Panc1 (cell line): ENCODE measurements at regions not wholly inside any gene's neighbourhood (a gene's known extent, or its start where the extent isn't known, plus 50 kb on each side); places are given as distances from the start of the nearest gene placed in this dataset.

Experiments
- ATAC-seq: fragments of 200-7000 bp; cut with Tn5 transposase; 2 replicates; pipeline ENCODE4 v1.9.1; 2020; ENCODE audit warnings: mild to moderate bottlenecking, moderate library complexity
- BruUV-seq: library from RNA; stranded (reverse); fragments of 400-500 nt; replicated peaks from 2 replicates; lab custom pipeline; 2021; lab: Mats Ljungman, UMichigan
- CTCF ChIA-PET: fragments of 300-600 bp; sonication (Branson Sonifier 250); formaldehyde crosslinking; loops from one replicate; lab custom pipeline; 2022; ENCODE audit warnings: antibody characterized with exemption; lab: Charles Lee
- POLR2A ChIA-PET: fragments of 300-600 bp; sonication (Branson Sonifier 250); formaldehyde crosslinking; loops from one replicate; lab custom pipeline; 2022; ENCODE audit warnings: antibody characterized with exemption; lab: Charles Lee
- DNase-seq: peaks from one replicate; pipeline ENCODE4 v3.0.0-alpha.2; 2010; ENCODE audit warnings: low read depth, low spot score
- H3K27ac ChIP-seq: 2 replicates; pipeline ENCODE4 v1.5.1; 2011; ENCODE audit warnings: mild to moderate bottlenecking, low read length, inconsistent platforms
- H3K27me3 ChIP-seq: fragments of 200-500 bp; sonication (Bioruptor generic); 2 replicates; pipeline ENCODE4 v1.6.0; 2014; ENCODE audit warnings: low read length, inconsistent platforms; ENCODE audit not compliant: control insufficient read depth, insufficient read depth
- H3K36me3 ChIP-seq: fragments of 200-500 bp; sonication (Bioruptor generic); 2 replicates; pipeline ENCODE4 v1.5.1; 2014; ENCODE audit warnings: inconsistent platforms, mild to moderate bottlenecking, low read length, moderate library complexity; ENCODE audit not compliant: control insufficient read depth, insufficient read depth
- H3K4me1 ChIP-seq: 2 replicates; pipeline ENCODE4 v1.5.1; 2011; ENCODE audit warnings: inconsistent platforms, mild to moderate bottlenecking, low read length, moderate library complexity; ENCODE audit not compliant: control insufficient read depth, insufficient read depth
- H3K4me3 ChIP-seq, 2 experiments: 2 replicates each; pipeline ENCODE4 v1.5.1; 2011 to 2012; ENCODE audit warnings: low read depth in 2 of 2, low read length in 2 of 2, mild to moderate bottlenecking in 2 of 2, inconsistent platforms in 1 of 2, moderate library complexity in 1 of 2
- H3K9me3 ChIP-seq: fragments of 200-500 bp; sonication (Bioruptor generic); 2 replicates; pipeline ENCODE4 v1.5.1; 2014; ENCODE audit warnings: low read depth, mild to moderate bottlenecking, inconsistent platforms, low read length, moderate library complexity; ENCODE audit not compliant: control insufficient read depth, insufficient read depth
- POLR2AphosphoS5 ChIP-seq: IDR thresholded peaks from 2 replicates; pipeline ENCODE4 v1.6.1; 2012; ENCODE audit warnings: mild to moderate bottlenecking, low read depth, low read length, moderate library complexity
- SIN3A ChIP-seq: IDR thresholded peaks from 2 replicates; pipeline ENCODE4 v1.6.1; 2012; ENCODE audit warnings: low read depth, mild to moderate bottlenecking, low read length, moderate library complexity, borderline replicate concordance; ENCODE audit not compliant: insufficient read depth
- TCF7L2 ChIP-seq: IDR thresholded peaks from 2 replicates; pipeline ENCODE4 v1.6.1; 2011; ENCODE audit warnings: mild to moderate bottlenecking, low read depth, low read length, inconsistent platforms
- in situ Hi-C: cut with HindIII; loops from 2 replicates; pipeline ENCODE4 v1.10.0; 2016; ENCODE audit warnings: low sequenced_read_pairs, low pct_unique_long_range_greater_than_20kb
- intact Hi-C: fragments of 100-400 bp; cut with micrococcal nuclease; formaldehyde crosslinking; loops from one replicate; pipeline ENCODE4 v1.10.0; 2022; ENCODE audit not compliant: unreplicated experiment
- TF ChIP-seq, protein P1 (sequence below), 2 experiments: IDR thresholded peaks; 2 replicates each; pipeline ENCODE4 v1.6.1; 2011 to 2012; ENCODE audit warnings: low read depth in 2 of 2, control low read depth in 1 of 2, low read length in 1 of 2, mild to moderate bottlenecking in 1 of 2, moderate library complexity in 1 of 2; ENCODE audit not compliant: insufficient read depth in 1 of 2
- TF ChIP-seq, protein P2 (sequence below): fragments of 450-650 bp; IDR thresholded peaks from 2 replicates; pipeline ENCODE4 v1.5.1; 2017; ENCODE audit warnings: mild to moderate bottlenecking

DNA sequence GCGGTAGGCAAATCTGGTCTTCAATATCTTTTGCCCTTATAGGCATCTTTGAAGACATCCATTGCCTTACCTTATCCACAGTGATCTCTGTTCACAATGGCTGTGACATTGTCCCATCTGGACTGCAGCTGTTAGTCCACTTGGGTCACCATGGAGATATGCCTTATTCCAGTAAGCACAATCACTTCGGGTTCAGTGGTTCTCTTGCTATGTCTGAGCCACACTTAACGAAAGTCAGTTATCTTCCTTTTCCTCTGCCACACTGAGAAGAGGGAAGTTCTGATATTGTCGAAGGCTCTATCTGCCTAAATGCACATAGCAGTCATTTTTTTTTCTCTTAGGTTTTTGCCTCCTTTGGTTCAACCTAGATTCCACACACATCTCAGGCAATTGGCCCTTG lies 119.0 kb upstream of the SATB1 start:
- H3K36me3 ChIP-seq, result no peaks in the 10 kb centered on the region
- intact Hi-C loops, result no loop called here
- CTCF ChIA-PET, result no interaction called here
- H3K27ac ChIP-seq, result no peak overlapping the region
- POLR2A ChIA-PET, result no interaction called here
- H3K27me3 ChIP-seq, result no peaks in the 10 kb centered on the region
- H3K4me1 ChIP-seq, result no peaks in the 10 kb centered on the region
- no TSS peak for BruUV-seq
- no peak for ATAC-seq
- TF ChIP-seq POLR2AphosphoS5, result no peak
- TF ChIP-seq, protein P1, sequence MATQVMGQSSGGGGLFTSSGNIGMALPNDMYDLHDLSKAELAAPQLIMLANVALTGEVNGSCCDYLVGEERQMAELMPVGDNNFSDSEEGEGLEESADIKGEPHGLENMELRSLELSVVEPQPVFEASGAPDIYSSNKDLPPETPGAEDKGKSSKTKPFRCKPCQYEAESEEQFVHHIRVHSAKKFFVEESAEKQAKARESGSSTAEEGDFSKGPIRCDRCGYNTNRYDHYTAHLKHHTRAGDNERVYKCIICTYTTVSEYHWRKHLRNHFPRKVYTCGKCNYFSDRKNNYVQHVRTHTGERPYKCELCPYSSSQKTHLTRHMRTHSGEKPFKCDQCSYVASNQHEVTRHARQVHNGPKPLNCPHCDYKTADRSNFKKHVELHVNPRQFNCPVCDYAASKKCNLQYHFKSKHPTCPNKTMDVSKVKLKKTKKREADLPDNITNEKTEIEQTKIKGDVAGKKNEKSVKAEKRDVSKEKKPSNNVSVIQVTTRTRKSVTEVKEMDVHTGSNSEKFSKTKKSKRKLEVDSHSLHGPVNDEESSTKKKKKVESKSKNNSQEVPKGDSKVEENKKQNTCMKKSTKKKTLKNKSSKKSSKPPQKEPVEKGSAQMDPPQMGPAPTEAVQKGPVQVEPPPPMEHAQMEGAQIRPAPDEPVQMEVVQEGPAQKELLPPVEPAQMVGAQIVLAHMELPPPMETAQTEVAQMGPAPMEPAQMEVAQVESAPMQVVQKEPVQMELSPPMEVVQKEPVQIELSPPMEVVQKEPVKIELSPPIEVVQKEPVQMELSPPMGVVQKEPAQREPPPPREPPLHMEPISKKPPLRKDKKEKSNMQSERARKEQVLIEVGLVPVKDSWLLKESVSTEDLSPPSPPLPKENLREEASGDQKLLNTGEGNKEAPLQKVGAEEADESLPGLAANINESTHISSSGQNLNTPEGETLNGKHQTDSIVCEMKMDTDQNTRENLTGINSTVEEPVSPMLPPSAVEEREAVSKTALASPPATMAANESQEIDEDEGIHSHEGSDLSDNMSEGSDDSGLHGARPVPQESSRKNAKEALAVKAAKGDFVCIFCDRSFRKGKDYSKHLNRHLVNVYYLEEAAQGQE (IDR thresholded peaks at IDR 0.05; ENCODE audit: insufficient read depth in 1 of 2, low read depth in 2 of 2, low read length in 1 of 2), result no peak
- no peak for TF ChIP-seq TCF7L2
- TF ChIP-seq, protein P2, sequence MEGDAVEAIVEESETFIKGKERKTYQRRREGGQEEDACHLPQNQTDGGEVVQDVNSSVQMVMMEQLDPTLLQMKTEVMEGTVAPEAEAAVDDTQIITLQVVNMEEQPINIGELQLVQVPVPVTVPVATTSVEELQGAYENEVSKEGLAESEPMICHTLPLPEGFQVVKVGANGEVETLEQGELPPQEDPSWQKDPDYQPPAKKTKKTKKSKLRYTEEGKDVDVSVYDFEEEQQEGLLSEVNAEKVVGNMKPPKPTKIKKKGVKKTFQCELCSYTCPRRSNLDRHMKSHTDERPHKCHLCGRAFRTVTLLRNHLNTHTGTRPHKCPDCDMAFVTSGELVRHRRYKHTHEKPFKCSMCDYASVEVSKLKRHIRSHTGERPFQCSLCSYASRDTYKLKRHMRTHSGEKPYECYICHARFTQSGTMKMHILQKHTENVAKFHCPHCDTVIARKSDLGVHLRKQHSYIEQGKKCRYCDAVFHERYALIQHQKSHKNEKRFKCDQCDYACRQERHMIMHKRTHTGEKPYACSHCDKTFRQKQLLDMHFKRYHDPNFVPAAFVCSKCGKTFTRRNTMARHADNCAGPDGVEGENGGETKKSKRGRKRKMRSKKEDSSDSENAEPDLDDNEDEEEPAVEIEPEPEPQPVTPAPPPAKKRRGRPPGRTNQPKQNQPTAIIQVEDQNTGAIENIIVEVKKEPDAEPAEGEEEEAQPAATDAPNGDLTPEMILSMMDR, result no peak
- TF ChIP-seq SIN3A, result no peak
- H3K4me3 ChIP-seq, result no peak overlapping the region
- no peaks in the 10 kb centered on the region for H3K9me3 ChIP-seq
- in situ Hi-C loops, result no loop called here
- DNase-seq, result no peak

DNA sequence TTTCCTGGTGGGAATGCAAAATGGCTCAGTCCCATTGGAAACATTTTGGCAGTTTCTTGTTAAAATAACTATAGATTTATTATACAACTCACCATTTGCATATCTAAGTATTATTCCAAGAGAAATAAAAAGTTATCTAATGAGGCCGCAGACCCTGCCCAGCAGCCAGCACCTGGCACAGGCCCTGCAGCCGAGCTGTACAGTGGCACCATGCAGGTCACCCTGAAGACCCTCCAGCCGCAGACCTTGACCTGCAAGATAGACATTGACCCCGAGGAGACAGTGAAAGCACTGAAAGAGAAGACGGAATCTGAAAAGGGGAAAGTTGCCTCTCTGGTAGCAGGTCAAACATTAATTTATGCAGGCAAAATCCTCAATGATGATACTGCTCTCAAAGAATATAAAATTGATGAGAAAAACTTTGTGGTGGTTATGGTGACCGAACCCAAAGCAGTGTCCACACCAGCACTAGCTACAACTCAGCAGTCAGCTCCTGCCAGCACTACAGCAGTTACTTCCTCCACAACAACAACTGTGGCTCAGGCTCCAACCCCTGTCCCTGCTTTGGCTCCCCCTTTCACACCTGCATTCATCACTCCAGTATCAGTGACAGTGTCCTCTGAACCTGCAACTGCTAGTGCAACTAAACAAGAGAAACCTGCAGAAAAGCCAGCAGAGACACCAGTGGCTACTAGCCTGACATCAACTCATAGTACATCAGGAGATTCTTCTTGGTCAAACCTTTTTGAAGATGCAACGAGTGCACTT lies 113.5 kb upstream of the SATB1 start:
- Histone ChIP-seq H3K4me1 (no peaks in the 10 kb centered on the region), H3K4me3 (no peak overlapping the region), H3K36me3 (no peaks in the 10 kb centered on the region), H3K27me3 (no peaks in the 10 kb centered on the region), H3K9me3 (no peaks in the 10 kb centered on the region), H3K27ac (no peak overlapping the region)
- ChIA-PET CTCF (no interaction called here), POLR2A (no interaction called here)
- no TSS peak for BruUV-seq
- ATAC-seq, result no peak
- intact Hi-C loops (no loop called here), in situ Hi-C loops (no loop called here)
- TF ChIP-seq TCF7L2 (no peak), SIN3A (no peak), POLR2AphosphoS5 (no peak)
- TF ChIP-seq, protein P1 (IDR thresholded peaks at IDR 0.05; ENCODE audit: insufficient read depth in 1 of 2, low read depth in 2 of 2, low read length in 1 of 2), result no peak
- TF ChIP-seq, protein P2, result no peak
- DNase-seq, result no peak
